ENCODE measurements at regions not wholly inside any gene's neighbourhood (a gene's known extent, or its start where the extent isn't known, plus 50 kb on each side); places are given as distances from the start of the nearest gene placed in this dataset.
"Not testable (repeated sequence)": the region's sequence is repeated elsewhere in the genome, so short reads cannot be mapped to it uniquely, and the experiment has no call there.

GRCh38 chr4:9512941-9513340 is 68.7 kb downstream of the DEFB131A start:
- TF ChIP-seq, protein P1, sequence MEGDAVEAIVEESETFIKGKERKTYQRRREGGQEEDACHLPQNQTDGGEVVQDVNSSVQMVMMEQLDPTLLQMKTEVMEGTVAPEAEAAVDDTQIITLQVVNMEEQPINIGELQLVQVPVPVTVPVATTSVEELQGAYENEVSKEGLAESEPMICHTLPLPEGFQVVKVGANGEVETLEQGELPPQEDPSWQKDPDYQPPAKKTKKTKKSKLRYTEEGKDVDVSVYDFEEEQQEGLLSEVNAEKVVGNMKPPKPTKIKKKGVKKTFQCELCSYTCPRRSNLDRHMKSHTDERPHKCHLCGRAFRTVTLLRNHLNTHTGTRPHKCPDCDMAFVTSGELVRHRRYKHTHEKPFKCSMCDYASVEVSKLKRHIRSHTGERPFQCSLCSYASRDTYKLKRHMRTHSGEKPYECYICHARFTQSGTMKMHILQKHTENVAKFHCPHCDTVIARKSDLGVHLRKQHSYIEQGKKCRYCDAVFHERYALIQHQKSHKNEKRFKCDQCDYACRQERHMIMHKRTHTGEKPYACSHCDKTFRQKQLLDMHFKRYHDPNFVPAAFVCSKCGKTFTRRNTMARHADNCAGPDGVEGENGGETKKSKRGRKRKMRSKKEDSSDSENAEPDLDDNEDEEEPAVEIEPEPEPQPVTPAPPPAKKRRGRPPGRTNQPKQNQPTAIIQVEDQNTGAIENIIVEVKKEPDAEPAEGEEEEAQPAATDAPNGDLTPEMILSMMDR (IDR thresholded peaks at IDR 0.05): not testable (repeated sequence)
- TF ChIP-seq POLR2A (IDR thresholded peaks at IDR 0.05): not testable (repeated sequence)
